Neural crest cell (in vitro differentiated cells): ENCODE measurements at regions not wholly inside any gene's neighbourhood (a gene's known extent, or its start where the extent isn't known, plus 50 kb on each side); places are given as distances from the start of the nearest gene placed in this dataset.

Experiments used
- DNase-seq: peaks from one replicate; pipeline ENCODE4 v3.0.0; 2021; ENCODE audit warnings: low read depth, mixed read lengths, low spot score
- H3K27ac Mint-ChIP-seq: one replicate; pipeline ENCODE4 v1.8.0; 2021; ENCODE audit warnings: mild to moderate bottlenecking, mixed read lengths; ENCODE audit not compliant: unreplicated experiment
- H3K27me3 Mint-ChIP-seq: 2 replicates; pipeline ENCODE4 v1.8.0; 2021; ENCODE audit warnings: low read depth, mild to moderate bottlenecking, mixed read lengths
- H3K36me3 Mint-ChIP-seq: 2 replicates; pipeline ENCODE4 v1.8.0; 2021; ENCODE audit warnings: low read depth, mild to moderate bottlenecking, mixed read lengths
- H3K4me1 Mint-ChIP-seq: 2 replicates; pipeline ENCODE4 v1.8.0; 2021; ENCODE audit warnings: mixed read lengths
- H3K4me3 Mint-ChIP-seq: one replicate; pipeline ENCODE4 v1.8.0; 2021; ENCODE audit warnings: mild to moderate bottlenecking, mixed read lengths
- H3K9me3 Mint-ChIP-seq: 2 replicates; pipeline ENCODE4 v1.8.0; 2021; ENCODE audit warnings: mixed read lengths
- TF ChIP-seq, protein P1 (sequence below): fragments of 200-600 bp; sonication (generic); conservative IDR thresholded peaks from 2 replicates; pipeline ENCODE4 v1.5.0; 2021; ENCODE audit warnings: antibody characterized with exemption, mild to moderate bottlenecking

GRCh38 chr15:96889734-96890480, 559.4 kb downstream of the NR2F2 start:
- TF ChIP-seq, protein P1, sequence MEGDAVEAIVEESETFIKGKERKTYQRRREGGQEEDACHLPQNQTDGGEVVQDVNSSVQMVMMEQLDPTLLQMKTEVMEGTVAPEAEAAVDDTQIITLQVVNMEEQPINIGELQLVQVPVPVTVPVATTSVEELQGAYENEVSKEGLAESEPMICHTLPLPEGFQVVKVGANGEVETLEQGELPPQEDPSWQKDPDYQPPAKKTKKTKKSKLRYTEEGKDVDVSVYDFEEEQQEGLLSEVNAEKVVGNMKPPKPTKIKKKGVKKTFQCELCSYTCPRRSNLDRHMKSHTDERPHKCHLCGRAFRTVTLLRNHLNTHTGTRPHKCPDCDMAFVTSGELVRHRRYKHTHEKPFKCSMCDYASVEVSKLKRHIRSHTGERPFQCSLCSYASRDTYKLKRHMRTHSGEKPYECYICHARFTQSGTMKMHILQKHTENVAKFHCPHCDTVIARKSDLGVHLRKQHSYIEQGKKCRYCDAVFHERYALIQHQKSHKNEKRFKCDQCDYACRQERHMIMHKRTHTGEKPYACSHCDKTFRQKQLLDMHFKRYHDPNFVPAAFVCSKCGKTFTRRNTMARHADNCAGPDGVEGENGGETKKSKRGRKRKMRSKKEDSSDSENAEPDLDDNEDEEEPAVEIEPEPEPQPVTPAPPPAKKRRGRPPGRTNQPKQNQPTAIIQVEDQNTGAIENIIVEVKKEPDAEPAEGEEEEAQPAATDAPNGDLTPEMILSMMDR, result no peak
- Mint-ChIP-seq H3K36me3 (peaks cover 7% of the 10 kb centered on the region), H3K27me3 (peaks cover 6% of the 10 kb centered on the region), H3K4me3 (peak overlapping the region; percentile 22), H3K27ac (peak overlapping the region; percentile 15), H3K4me1 (peaks cover 61% of the 10 kb centered on the region), H3K9me3 (peaks cover 11% of the 10 kb centered on the region)
- no peak for DNase-seq

- Mint-ChIP-seq H3K27me3 (peaks cover 6% of the 10 kb centered on the region), H3K27ac (peak overlapping the region; percentile 17), H3K9me3 (peaks cover 11% of the 10 kb centered on the region), H3K4me1 (peaks cover 68% of the 10 kb centered on the region), H3K36me3 (peaks cover 7% of the 10 kb centered on the region), H3K4me3 (peak overlapping the region; percentile 58)
- TF ChIP-seq, protein P1, result no peak
- DNase-seq, result no peak
Measured at GRCh38 chr15:96891046-96891445, 560.5 kb downstream of the NR2F2 start.

DNA sequence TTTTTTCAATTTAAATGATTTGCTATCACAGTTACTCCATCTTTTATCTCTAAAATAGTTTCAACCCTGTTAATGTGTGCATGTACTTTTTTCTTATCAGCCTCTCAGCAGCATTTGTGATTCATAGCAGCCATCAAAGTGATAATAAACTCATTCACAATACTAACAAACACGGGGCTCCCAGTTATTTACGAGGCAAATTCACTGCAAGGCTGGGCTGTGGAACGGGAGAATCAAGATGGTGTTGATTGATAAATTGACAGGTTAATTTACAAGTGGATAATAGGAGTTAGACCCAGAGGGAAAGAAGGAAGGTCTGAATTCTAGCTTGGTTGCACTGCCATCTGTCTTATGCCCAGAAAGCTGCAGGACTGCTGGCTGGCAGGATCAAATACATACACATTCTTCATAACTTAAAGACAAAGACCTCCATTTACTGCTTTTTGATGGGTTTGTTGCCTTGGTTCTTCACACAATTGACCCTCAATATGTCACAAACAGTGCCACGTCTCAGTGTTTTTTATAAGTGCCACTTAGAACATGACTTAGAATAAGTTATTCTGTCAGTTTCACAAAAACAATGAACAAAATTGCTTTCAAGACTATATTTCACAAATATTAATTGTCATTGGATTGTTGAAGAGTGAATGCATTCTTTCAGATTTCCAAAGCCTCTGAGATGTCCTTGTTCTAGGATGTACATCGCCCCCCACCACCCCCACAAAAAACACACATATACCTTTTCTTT, 562.8 kb downstream of the NR2F2 start:
- TF ChIP-seq, protein P1, result peak; percentile 71
- H3K9me3 Mint-ChIP-seq, result no peaks in the 10 kb centered on the region
- peak; percentile 28 for DNase-seq
- peaks cover 6% of the 10 kb centered on the region for H3K27me3 Mint-ChIP-seq
- peak overlapping the region; percentile 21 for H3K4me3 Mint-ChIP-seq
- no peaks in the 10 kb centered on the region for H3K36me3 Mint-ChIP-seq
- H3K4me1 Mint-ChIP-seq, result peaks cover 56% of the 10 kb centered on the region
- H3K27ac Mint-ChIP-seq, result no peak overlapping the region

GRCh38 chr15:96894659-96895058, 564.2 kb downstream of the NR2F2 start:
- Mint-ChIP-seq H3K9me3 (no peaks in the 10 kb centered on the region), H3K36me3 (no peaks in the 10 kb centered on the region), H3K27ac (no peak overlapping the region), H3K4me1 (peaks cover 46% of the 10 kb centered on the region), H3K27me3 (peaks cover 6% of the 10 kb centered on the region), H3K4me3 (no peak overlapping the region)
- TF ChIP-seq, protein P1, result no peak
- DNase-seq, result no peak

DNA sequence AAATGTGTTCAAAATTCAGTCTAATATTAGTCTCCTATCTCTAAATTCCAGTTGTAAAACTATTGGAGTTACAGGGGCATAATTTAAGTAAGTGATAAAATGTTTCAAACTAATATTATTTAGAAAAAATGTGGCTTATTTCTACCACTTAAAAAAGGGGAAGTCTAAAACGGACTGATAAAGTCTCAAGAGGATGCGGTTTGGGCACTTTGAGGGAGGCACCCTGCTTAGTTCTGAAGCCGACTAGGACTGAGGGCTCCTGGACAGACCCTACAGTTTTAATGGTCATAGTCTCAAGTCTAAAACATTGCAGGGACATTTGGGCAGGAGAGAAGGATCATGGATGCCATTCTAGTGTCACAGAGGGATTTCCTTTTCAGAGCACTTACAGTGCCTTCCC, 566.3 kb downstream of the NR2F2 start:
- Mint-ChIP-seq H3K27ac (no peak overlapping the region), H3K4me3 (no peak overlapping the region), H3K4me1 (peaks cover 29% of the 10 kb centered on the region), H3K9me3 (peaks cover 5% of the 10 kb centered on the region), H3K27me3 (no peaks in the 10 kb centered on the region), H3K36me3 (no peaks in the 10 kb centered on the region)
- DNase-seq, result no peak
- TF ChIP-seq, protein P1, result no peak
